ENCODE measurements at regions not wholly inside any gene's neighbourhood (a gene's known extent, or its start where the extent isn't known, plus 50 kb on each side); places are given as distances from the start of the nearest gene placed in this dataset.

DNA sequence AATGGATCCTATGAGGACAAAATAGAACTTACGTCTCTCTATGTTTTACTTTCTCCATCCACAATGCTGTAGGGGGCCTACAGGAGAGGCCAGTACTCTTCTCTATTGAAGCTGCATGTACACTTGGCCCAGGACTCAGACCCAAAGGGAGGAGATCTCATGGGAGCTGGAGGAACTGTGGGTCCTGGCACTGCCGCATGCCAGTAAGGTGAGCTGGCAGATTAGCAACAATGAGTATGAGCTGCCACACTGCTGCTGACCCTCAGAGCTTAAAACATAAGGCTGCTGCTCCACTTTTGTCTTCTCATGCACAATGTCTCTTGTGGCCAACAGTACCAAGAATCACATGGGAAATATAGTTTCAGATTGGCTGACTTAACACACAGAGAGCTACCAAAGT, 57.8 kb upstream of the TBC1D5 start:
- Histone ChIP-seq H3K9ac (ENCODE audit: low read depth, low read length) (no peak overlapping the region), H3K9me3 (ENCODE audit: control insufficient read depth, insufficient read depth, low read length) (no peaks in the 10 kb centered on the region), H3K36me3 (ENCODE audit: insufficient read depth, low read length) (no peaks in the 10 kb centered on the region), H3K4me1 (ENCODE audit: insufficient read depth, low read length) (no peaks in the 10 kb centered on the region)

GRCh38 chr3:17799312-17799711, 56.9 kb upstream of the TBC1D5 start:
- Histone ChIP-seq H3K36me3 (ENCODE audit: insufficient read depth, low read length) (no peaks in the 10 kb centered on the region), H3K9ac (ENCODE audit: low read depth, low read length) (no peak overlapping the region)

DNA sequence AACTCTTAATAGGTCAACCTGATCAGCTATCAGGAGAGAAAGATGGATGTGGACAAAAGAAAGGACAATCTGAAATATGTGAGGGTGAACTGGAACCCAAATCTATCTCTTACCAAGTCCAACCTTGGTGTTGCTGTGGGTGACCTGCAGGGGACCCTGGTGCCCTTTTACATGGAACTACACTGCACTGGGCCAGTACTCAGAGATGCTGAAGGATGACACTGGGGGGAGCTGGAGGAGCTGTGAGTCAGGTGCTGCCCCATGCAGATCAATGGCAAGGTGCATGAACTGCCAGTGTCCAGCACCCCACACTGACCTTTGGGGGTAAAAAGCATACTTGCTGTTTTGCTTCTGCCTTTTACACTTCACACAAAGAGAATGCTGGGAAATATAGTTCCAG, 55.6 kb upstream of the TBC1D5 start:
- Histone ChIP-seq H3K4me1 (ENCODE audit: insufficient read depth, low read length) (no peaks in the 10 kb centered on the region), H3K36me3 (ENCODE audit: insufficient read depth, low read length) (no peaks in the 10 kb centered on the region), H3K9ac (ENCODE audit: low read depth, low read length) (no peak overlapping the region), H3K9me3 (ENCODE audit: control insufficient read depth, insufficient read depth, low read length) (no peaks in the 10 kb centered on the region)

More at GRCh38 chr3:17799312-17799711, 56.9 kb upstream of the TBC1D5 start:
- Histone ChIP-seq H3K9me3 (ENCODE audit: control insufficient read depth, insufficient read depth, low read length) (no peaks in the 10 kb centered on the region), H3K4me1 (ENCODE audit: insufficient read depth, low read length) (no peaks in the 10 kb centered on the region)

DNA sequence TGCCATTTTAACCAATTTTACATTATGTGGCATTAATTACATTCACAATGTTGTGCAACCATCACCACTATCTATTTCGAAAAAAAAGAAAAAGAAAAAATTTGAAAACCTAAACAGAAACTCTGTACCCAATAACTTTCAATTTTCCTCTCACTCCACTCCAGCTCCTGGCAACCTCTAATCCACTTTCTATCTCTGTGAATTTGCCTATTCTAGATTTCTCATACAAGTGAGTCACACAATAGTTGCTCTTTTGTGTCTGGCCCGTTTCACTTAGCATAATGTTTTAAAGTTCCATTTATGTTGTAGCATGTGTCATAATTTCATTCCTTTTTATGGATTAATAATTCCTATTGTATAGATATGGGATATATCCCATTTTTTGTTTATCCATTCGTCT, 53.3 kb upstream of the TBC1D5 start:
- no peaks in the 10 kb centered on the region for H3K9me3 ChIP-seq (ENCODE audit: control insufficient read depth, insufficient read depth, low read length)
- H3K9ac ChIP-seq (ENCODE audit: low read depth, low read length), result no peak overlapping the region
- H3K4me1 ChIP-seq (ENCODE audit: insufficient read depth, low read length), result no peaks in the 10 kb centered on the region
- H3K36me3 ChIP-seq (ENCODE audit: insufficient read depth, low read length), result no peaks in the 10 kb centered on the region

- H3K9ac ChIP-seq (ENCODE audit: low read depth, low read length), result no peak overlapping the region
- no peaks in the 10 kb centered on the region for H3K9me3 ChIP-seq (ENCODE audit: control insufficient read depth, insufficient read depth, low read length)
- H3K4me1 ChIP-seq (ENCODE audit: insufficient read depth, low read length), result no peaks in the 10 kb centered on the region
- no peaks in the 10 kb centered on the region for H3K36me3 ChIP-seq (ENCODE audit: insufficient read depth, low read length)
Measured at GRCh38 chr3:17795280-17795679, 52.8 kb upstream of the TBC1D5 start.

DNA sequence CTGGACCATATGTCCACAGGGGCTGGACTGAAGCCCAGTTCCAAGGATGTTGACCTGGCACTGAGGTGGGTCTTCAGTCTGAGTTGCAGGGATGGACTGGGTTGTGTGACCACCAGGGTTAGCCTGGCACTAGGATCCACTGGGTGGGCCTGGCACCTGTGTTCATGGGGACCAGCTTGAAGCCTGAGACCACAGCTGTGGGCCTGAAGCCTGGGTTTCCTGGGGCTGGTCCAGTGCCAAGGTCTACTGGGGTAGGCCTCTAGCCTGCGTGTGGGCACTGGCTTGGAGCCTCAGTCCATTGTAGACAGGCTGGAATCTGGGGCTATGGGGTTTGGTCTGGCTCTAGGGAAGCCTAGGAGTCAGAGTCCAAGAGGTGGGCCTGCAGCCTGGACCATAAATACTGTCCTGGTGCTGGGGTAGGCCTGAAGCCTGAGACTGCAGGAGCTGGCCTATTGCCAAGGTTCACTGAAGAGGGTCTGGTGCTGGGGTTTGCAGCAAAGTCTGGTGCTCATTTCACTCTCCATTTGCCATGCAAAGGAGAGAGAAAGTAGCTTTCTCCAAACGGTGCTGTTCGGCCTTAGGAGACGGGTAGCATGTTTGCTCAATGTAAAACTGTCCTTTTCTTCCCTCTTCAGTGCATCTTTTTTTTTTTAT, 51.2 kb upstream of the TBC1D5 start:
- H3K9ac ChIP-seq (ENCODE audit: low read depth, low read length), result no peak overlapping the region
- H3K4me1 ChIP-seq (ENCODE audit: insufficient read depth, low read length), result no peaks in the 10 kb centered on the region
- no peaks in the 10 kb centered on the region for H3K9me3 ChIP-seq (ENCODE audit: control insufficient read depth, insufficient read depth, low read length)
- H3K36me3 ChIP-seq (ENCODE audit: insufficient read depth, low read length), result no peaks in the 10 kb centered on the region
